Hepatocyte (in vitro differentiated cells): ENCODE measurements at regions not wholly inside any gene's neighbourhood (a gene's known extent, or its start where the extent isn't known, plus 50 kb on each side); places are given as distances from the start of the nearest gene placed in this dataset.
A peak's percentile ranks its signal among the peaks of the same experiment; 100 is the strongest.

ENCODE experiments used
- DNase-seq: peaks from one replicate; pipeline ENCODE4 v3.0.0-alpha.2; 2016; ENCODE audit warnings: low spot score
- H2AFZ ChIP-seq: fragments of 200-600 bp; sonication (generic); 2 replicates; pipeline ENCODE4 v1.6.0; 2016; ENCODE audit warnings: antibody characterized with exemption, mild to moderate bottlenecking
- H3K27ac ChIP-seq: fragments of 200-600 bp; sonication (generic); 2 replicates; pipeline ENCODE4 v1.5.1; 2016; ENCODE audit warnings: mild to moderate bottlenecking
- H3K27me3 ChIP-seq: fragments of 200-600 bp; sonication (generic); 2 replicates; pipeline ENCODE4 v1.6.1; 2016
- H3K36me3 ChIP-seq: fragments of 200-600 bp; sonication (generic); replicated peaks from 2 replicates; pipeline ENCODE4 v1.5.1; 2016; ENCODE audit warnings: low read depth; ENCODE audit not compliant: insufficient read depth
- H3K4me1 ChIP-seq: fragments of 200-600 bp; sonication (generic); 2 replicates; pipeline ENCODE4 v1.5.1; 2016; ENCODE audit warnings: mild to moderate bottlenecking, moderate library complexity; ENCODE audit not compliant: insufficient read depth
- H3K4me2 ChIP-seq: fragments of 200-600 bp; sonication (generic); 2 replicates; pipeline ENCODE4 v1.6.0; 2016
- H3K4me3 ChIP-seq: fragments of 200-600 bp; sonication (generic); 2 replicates; pipeline ENCODE4 v1.5.1; 2016; ENCODE audit warnings: mild to moderate bottlenecking
- H3K79me2 ChIP-seq: fragments of 200-600 bp; sonication (generic); 2 replicates; pipeline ENCODE4 v1.6.0; 2017; ENCODE audit warnings: mild to moderate bottlenecking
- H3K9me2 ChIP-seq: fragments of 200-600 bp; sonication (generic); replicated peaks from 2 replicates; pipeline ENCODE4 v1.6.0; 2017; ENCODE audit warnings: mild to moderate bottlenecking; ENCODE audit not compliant: insufficient read depth
- H3K9me3 ChIP-seq: fragments of 200-600 bp; sonication (generic); 2 replicates; pipeline ENCODE4 v1.5.1; 2016; ENCODE audit warnings: low read depth, mild to moderate bottlenecking
- H4K20me1 ChIP-seq: fragments of 200-600 bp; sonication (generic); 2 replicates; pipeline ENCODE4 v1.6.0; 2016; ENCODE audit warnings: mild to moderate bottlenecking; ENCODE audit not compliant: insufficient read depth, poor library complexity, severe bottlenecking
- EZH2 ChIP-seq: fragments of 200-600 bp; sonication (generic); IDR thresholded peaks from 2 replicates; pipeline ENCODE4 v1.6.1; 2016; ENCODE audit warnings: antibody characterized with exemption, mild to moderate bottlenecking, borderline replicate concordance
- EZH2phosphoT487 ChIP-seq: fragments of 200-600 bp; sonication (generic); IDR thresholded peaks from one replicate; pipeline ENCODE4 v1.6.1; 2018; ENCODE audit warnings: antibody characterized with exemption, mild to moderate bottlenecking, low read depth, moderate library complexity; ENCODE audit not compliant: unreplicated experiment, severe bottlenecking
- whole genome bisulfite sequencing: methylation state at CpG from one replicate; pipeline ENCODE4 v1.1.6; 2016; ENCODE audit warnings: low lambda C conversion rate; ENCODE audit errors: missing lambda C conversion rate; 5-methylcytosine and 5-hydroxymethylcytosine counted together
- TF ChIP-seq, protein P1 (sequence below): fragments of 200-600 bp; sonication (generic); IDR thresholded peaks from 2 replicates; pipeline ENCODE4 v1.5.1; 2016; ENCODE audit warnings: antibody characterized with exemption, mild to moderate bottlenecking; ENCODE audit not compliant: poor library complexity

DNA sequence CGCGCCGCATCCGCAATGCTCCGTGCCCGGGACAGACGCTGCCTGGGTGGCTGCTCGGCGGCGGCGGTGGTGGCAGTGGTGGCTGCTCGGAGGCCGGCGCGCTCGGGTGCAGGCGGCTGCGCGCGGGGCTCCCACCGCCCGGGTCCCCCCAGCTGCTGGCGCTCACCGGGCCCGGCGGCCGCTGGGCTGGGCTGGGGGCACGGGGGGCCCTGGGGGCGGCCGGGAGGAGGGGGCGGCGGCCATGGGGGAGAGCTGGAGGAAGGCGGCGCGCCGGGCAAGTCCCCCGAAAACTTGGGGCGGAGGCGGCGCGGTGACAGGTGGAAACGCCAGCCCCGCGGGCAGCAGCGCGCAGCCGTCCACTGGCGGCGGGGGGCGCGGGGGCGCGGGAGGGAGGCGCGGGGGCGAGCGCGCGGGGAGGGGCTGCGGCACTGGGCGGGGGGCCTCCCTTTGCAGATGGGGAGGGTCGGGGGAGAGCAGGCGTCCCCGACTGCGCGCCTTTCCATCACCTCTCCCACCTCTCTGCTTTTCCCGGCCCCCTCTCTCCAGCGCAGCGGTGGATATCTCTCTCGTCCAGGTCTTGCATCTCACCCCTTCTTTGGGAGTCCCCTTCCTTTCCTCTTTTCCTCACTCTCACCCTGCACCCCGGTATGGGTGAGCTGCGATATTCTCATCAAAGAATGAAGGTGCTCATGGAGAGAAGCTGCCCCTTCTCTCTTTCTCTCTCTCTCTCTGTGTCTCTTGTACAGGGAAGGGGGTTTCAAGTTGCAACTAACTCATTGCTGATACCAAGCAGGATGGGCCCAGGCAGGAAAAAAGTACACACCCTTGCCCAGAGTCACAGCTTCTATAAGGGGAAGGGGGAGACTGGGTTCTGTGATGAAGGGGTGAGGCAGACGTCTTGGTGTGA, 83.7 kb upstream of the DHRSX start:
- Histone ChIP-seq H2AFZ (no peak overlapping the region), H3K4me1 (no peaks in the 10 kb centered on the region), H3K79me2 (no peaks in the 10 kb centered on the region), H3K9me3 (no peaks in the 10 kb centered on the region), H3K4me2 (peak overlapping the region; percentile 79), H3K27me3 (peaks cover 48% of the 10 kb centered on the region), H3K36me3 (no peaks in the 10 kb centered on the region), H4K20me1 (no peaks in the 10 kb centered on the region), H3K9me2 (no peaks in the 10 kb centered on the region), H3K4me3 (no peak overlapping the region), H3K27ac (no peak overlapping the region)
- peak; percentile 20 for TF ChIP-seq EZH2
- TF ChIP-seq, protein P1, sequence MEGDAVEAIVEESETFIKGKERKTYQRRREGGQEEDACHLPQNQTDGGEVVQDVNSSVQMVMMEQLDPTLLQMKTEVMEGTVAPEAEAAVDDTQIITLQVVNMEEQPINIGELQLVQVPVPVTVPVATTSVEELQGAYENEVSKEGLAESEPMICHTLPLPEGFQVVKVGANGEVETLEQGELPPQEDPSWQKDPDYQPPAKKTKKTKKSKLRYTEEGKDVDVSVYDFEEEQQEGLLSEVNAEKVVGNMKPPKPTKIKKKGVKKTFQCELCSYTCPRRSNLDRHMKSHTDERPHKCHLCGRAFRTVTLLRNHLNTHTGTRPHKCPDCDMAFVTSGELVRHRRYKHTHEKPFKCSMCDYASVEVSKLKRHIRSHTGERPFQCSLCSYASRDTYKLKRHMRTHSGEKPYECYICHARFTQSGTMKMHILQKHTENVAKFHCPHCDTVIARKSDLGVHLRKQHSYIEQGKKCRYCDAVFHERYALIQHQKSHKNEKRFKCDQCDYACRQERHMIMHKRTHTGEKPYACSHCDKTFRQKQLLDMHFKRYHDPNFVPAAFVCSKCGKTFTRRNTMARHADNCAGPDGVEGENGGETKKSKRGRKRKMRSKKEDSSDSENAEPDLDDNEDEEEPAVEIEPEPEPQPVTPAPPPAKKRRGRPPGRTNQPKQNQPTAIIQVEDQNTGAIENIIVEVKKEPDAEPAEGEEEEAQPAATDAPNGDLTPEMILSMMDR: no peak
- DNase-seq: no peak
- 8% methylated on average over 7 of the region's 73 CpGs for WGBS

- Histone ChIP-seq H3K36me3 (no peaks in the 10 kb centered on the region), H4K20me1 (no peaks in the 10 kb centered on the region), H3K4me3 (no peak overlapping the region), H3K27ac (no peak overlapping the region), H3K27me3 (peaks cover 48% of the 10 kb centered on the region), H3K4me2 (peak overlapping the region; percentile 79), H2AFZ (no peak overlapping the region), H3K9me2 (no peaks in the 10 kb centered on the region), H3K4me1 (no peaks in the 10 kb centered on the region), H3K79me2 (no peaks in the 10 kb centered on the region), H3K9me3 (no peaks in the 10 kb centered on the region)
- DNase-seq: no peak
- WGBS: 5% methylated on average over 34 of the region's 74 CpGs
- TF ChIP-seq EZH2 (peak; percentile 98), EZH2phosphoT487 (peak; percentile 41)
- TF ChIP-seq, protein P1: no peak
Measured at GRCh38 chrX:2583194-2584162, 82.7 kb upstream of the DHRSX start.

- Histone ChIP-seq H3K4me1 (no peaks in the 10 kb centered on the region), H3K4me2 (no peak overlapping the region), H2AFZ (no peak overlapping the region), H3K36me3 (no peaks in the 10 kb centered on the region), H3K9me3 (no peaks in the 10 kb centered on the region), H3K9me2 (no peaks in the 10 kb centered on the region), H3K79me2 (no peaks in the 10 kb centered on the region), H3K27ac (no peak overlapping the region), H3K27me3 (peaks cover 48% of the 10 kb centered on the region), H3K4me3 (no peak overlapping the region), H4K20me1 (no peaks in the 10 kb centered on the region)
- DNase-seq: no peak
- WGBS: 37% methylated on average over 8 of the region's 8 CpGs
- TF ChIP-seq EZH2phosphoT487: peak; percentile 31
- no peak for TF ChIP-seq EZH2
Measured at GRCh38 chrX:2582667-2583066, 81.9 kb upstream of the DHRSX start.

GRCh38 chrX:2581296-2581695, 80.5 kb upstream of the DHRSX start:
- no peaks in the 10 kb centered on the region for H4K20me1 ChIP-seq
- 95% methylated on average over 4 of the region's 4 CpGs for WGBS
- H3K79me2 ChIP-seq: no peaks in the 10 kb centered on the region
- no peaks in the 10 kb centered on the region for H3K9me2 ChIP-seq
- no peak for DNase-seq
- TF ChIP-seq EZH2 (no peak), EZH2phosphoT487 (no peak)
- TF ChIP-seq, protein P1: no peak
- H3K4me3 ChIP-seq: no peak overlapping the region
- H3K36me3 ChIP-seq: no peaks in the 10 kb centered on the region
- no peaks in the 10 kb centered on the region for H3K9me3 ChIP-seq
- H3K4me1 ChIP-seq: no peaks in the 10 kb centered on the region
- peaks cover 46% of the 10 kb centered on the region for H3K27me3 ChIP-seq
- no peak overlapping the region for H3K4me2 ChIP-seq
- H3K27ac ChIP-seq: no peak overlapping the region
- H2AFZ ChIP-seq: no peak overlapping the region
